GM12891 (cell line): ENCODE measurements at regions not wholly inside any gene's neighbourhood (a gene's known extent, or its start where the extent isn't known, plus 50 kb on each side); places are given as distances from the start of the nearest gene placed in this dataset.

Source experiments
- POLR2A ChIP-seq: IDR thresholded peaks from 2 replicates; pipeline ENCODE4 v1.6.1; 2011; ENCODE audit warnings: low read depth, low read length, control low read depth
- POLR2AphosphoS5 ChIP-seq: IDR thresholded peaks from 2 replicates; pipeline ENCODE4 v1.6.1; 2011; ENCODE audit warnings: low read depth, low read length, control low read depth
- TAF1 ChIP-seq: IDR thresholded peaks from 2 replicates; pipeline ENCODE4 v1.6.1; 2011; ENCODE audit warnings: low read depth, low read length, control low read depth

DNA sequence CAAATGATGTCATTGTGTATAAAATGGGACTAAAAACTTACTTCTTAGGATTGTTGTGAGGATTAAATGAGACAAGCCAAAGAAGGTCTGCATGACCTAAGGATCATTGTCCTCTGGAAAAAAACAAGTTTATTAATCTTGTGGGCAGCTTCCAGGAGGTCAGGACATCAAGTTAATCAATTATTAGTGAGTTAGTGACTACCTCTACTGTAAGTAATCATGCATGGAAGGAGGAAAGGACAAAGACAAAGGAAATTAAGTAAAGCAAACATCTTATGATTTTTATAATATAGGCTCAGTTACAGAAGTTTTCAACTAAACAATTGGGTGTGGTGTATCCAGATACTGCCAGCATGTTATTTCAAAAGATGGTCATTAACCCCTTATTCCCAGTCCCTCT, 129.3 kb upstream of the TUT7 start:
- TF ChIP-seq POLR2AphosphoS5 = no peak
- TF ChIP-seq POLR2A = no peak
- TF ChIP-seq TAF1 = no peak
